ENCODE measurements at regions not wholly inside any gene's neighbourhood (a gene's known extent, or its start where the extent isn't known, plus 50 kb on each side); places are given as distances from the start of the nearest gene placed in this dataset.
A peak's percentile ranks its signal among the peaks of the same experiment; 100 is the strongest.
"Not testable (repeated sequence)": the region's sequence is repeated elsewhere in the genome, so short reads cannot be mapped to it uniquely, and the experiment has no call there.

GRCh38 chr3:39637807-39638206 is 170.3 kb downstream of the MOBP start:
- H3K4me3 ChIP-seq (ENCODE audit: low read depth, low read length): no peak overlapping the region
- TF ChIP-seq CTCF (IDR thresholded peaks at IDR 0.05; ENCODE audit: low read depth, low read length): peak; percentile 7; the same call in 1 of the 2 replicates

- no peak overlapping the region for H3K4me3 ChIP-seq (ENCODE audit: low read depth, low read length)
- no peak for TF ChIP-seq CTCF (IDR thresholded peaks at IDR 0.05; ENCODE audit: low read depth, low read length)
Observed at GRCh38 chr3:39638301-39638700, 170.8 kb downstream of the MOBP start.

GRCh38 chr3:39639344-39640236 is 169.8 kb upstream of the MYRIP start:
- no peak for TF ChIP-seq CTCF (IDR thresholded peaks at IDR 0.05; ENCODE audit: low read depth, low read length)
- H3K4me3 ChIP-seq (ENCODE audit: low read depth, low read length): no peak overlapping the region

- TF ChIP-seq CTCF (IDR thresholded peaks at IDR 0.05; ENCODE audit: low read depth, low read length): no peak
- H3K4me3 ChIP-seq (ENCODE audit: low read depth, low read length): no peak overlapping the region
Observed at GRCh38 chr3:39641274-39641673, 168.1 kb upstream of the MYRIP start.

- H3K4me3 ChIP-seq (ENCODE audit: low read depth, low read length): no peak overlapping the region
- no peak for TF ChIP-seq CTCF (IDR thresholded peaks at IDR 0.05; ENCODE audit: low read depth, low read length)
Observed at GRCh38 chr3:39644176-39644575, 165.2 kb upstream of the MYRIP start.

- H3K4me3 ChIP-seq (ENCODE audit: low read depth, low read length): not testable (repeated sequence)
Observed at GRCh38 chr3:39651256-39651655, 158.2 kb upstream of the MYRIP start.

GRCh38 chr3:39651993-39652739 is 157.2 kb upstream of the MYRIP start:
- no peak overlapping the region for H3K4me3 ChIP-seq (ENCODE audit: low read depth, low read length)
- TF ChIP-seq CTCF (IDR thresholded peaks at IDR 0.05; ENCODE audit: low read depth, low read length): no peak

- not testable (repeated sequence) for H3K4me3 ChIP-seq (ENCODE audit: low read depth, low read length)
Observed at GRCh38 chr3:39655718-39656117, 153.7 kb upstream of the MYRIP start.
